GM12864 (cell line): ENCODE measurements at regions not wholly inside any gene's neighbourhood (a gene's known extent, or its start where the extent isn't known, plus 50 kb on each side); places are given as distances from the start of the nearest gene placed in this dataset.

ENCODE experiments used
- DNase-seq: peaks from one replicate; pipeline ENCODE4 v3.0.0-alpha.2; 2011; ENCODE audit warnings: low read depth
- H3K4me3 ChIP-seq: 2 replicates; pipeline ENCODE4 v1.5.1; 2011; ENCODE audit warnings: mild to moderate bottlenecking, low read depth, low read length, control low read depth
- CTCF ChIP-seq: IDR thresholded peaks from 2 replicates; pipeline ENCODE4 v1.5.1; 2011; ENCODE audit warnings: low read depth, mild to moderate bottlenecking, moderate library complexity, low read length, control low read depth, inconsistent platforms; ENCODE audit errors: missing control alignments

GRCh38 chr10:83648201-83648600 lies 491.1 kb upstream of the GHITM start:
- DNase-seq = no peak
- H3K4me3 ChIP-seq = no peak overlapping the region
- no peak for TF ChIP-seq CTCF

GRCh38 chr10:83649471-83649870 lies 489.8 kb upstream of the GHITM start:
- no peak overlapping the region for H3K4me3 ChIP-seq
- no peak for TF ChIP-seq CTCF
- DNase-seq = no peak

- TF ChIP-seq CTCF = no peak
- DNase-seq = no peak
- no peak overlapping the region for H3K4me3 ChIP-seq
These were observed 484.6 kb upstream of the GHITM start for GRCh38 chr10:83654689-83655088.

GRCh38 chr10:83656924-83657323 lies 482.4 kb upstream of the GHITM start:
- no peak overlapping the region for H3K4me3 ChIP-seq
- no peak for TF ChIP-seq CTCF
- no peak for DNase-seq

- no peak for TF ChIP-seq CTCF
- no peak overlapping the region for H3K4me3 ChIP-seq
- DNase-seq = no peak
These were observed 481.8 kb upstream of the GHITM start for GRCh38 chr10:83657487-83657886.

- TF ChIP-seq CTCF = no peak
- DNase-seq = no peak
- no peak overlapping the region for H3K4me3 ChIP-seq
These were observed 475.4 kb upstream of the GHITM start for GRCh38 chr10:83663918-83664317.

GRCh38 chr10:83666762-83667161 lies 472.5 kb upstream of the GHITM start:
- TF ChIP-seq CTCF = no peak
- no peak for DNase-seq
- H3K4me3 ChIP-seq = no peak overlapping the region
